ENCODE measurements at regions not wholly inside any gene's neighbourhood (a gene's known extent, or its start where the extent isn't known, plus 50 kb on each side); places are given as distances from the start of the nearest gene placed in this dataset.

DNA sequence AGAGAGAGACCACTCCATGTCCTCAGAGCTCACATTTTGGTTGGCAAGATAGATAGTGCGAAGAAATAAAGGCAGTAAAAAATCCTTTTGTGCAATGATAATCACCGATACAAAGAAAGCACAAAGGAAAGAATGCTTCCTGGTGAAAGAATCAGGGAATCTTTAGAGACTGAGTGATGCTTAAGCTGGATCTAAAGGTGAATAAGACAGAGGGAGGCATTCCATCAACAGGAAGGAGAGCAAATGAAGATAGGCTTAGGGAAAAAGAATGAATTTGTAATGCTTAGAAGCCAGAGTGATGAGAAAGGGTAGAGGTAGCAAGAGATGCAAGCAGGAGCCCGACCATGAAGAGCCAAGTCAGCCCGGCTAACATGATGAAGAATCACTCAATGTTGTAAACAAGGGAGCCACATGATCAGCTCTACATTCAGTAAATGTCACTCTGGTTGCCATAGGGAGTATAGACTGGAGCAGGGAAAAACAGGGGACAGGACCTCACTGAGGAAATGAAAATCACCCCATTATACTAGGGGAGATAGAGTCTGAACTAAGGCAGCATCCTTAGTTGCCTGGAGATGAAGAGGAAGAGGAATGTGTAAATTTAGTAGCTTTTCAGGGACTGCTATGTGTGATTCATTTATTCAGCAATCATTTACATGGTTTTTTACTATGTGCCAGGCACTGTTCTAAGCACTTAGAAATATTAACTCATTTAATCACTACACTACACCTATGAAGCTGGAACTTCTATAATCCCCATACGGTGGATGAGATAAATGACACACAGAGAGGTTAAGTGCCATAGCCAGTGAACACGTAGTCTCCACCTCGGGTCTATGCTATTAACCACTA is 402.6 kb upstream of the NFIA start (continued):
- TF ChIP-seq, protein P1, sequence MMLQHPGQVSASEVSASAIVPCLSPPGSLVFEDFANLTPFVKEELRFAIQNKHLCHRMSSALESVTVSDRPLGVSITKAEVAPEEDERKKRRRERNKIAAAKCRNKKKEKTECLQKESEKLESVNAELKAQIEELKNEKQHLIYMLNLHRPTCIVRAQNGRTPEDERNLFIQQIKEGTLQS (IDR thresholded peaks at IDR 0.05; ENCODE audit: insufficient read depth, low read depth, low read length), result no peak
